Fibroblast of gingiva (primary cell): ENCODE measurements at regions not wholly inside any gene's neighbourhood (a gene's known extent, or its start where the extent isn't known, plus 50 kb on each side); places are given as distances from the start of the nearest gene placed in this dataset.
A peak's percentile ranks its signal among the peaks of the same experiment; 100 is the strongest.

ENCODE experiments used
- DNase-seq: peaks from one replicate; pipeline ENCODE4 v3.0.0-alpha.2; 2011; ENCODE audit warnings: low read depth

DNA sequence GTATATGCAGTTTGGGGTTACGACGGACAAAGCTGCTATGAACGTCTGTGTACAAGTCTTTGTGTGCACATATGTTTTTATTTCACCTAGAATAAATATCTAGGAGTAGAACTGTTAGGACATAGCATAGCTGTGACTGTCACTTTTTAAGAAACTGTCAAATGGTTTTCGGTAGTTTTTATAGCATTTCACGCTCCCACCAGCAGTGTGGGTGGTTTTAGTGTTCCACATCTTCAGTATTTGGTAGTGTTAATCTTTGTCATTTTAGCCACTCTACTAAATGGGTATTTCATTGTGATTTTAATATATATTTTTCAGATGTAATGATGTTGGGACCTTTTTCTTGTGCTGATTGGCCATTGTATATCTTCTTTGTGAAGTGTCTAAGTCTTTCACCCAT is 109.1 kb upstream of the BCAT1 start:
- DNase-seq = no peak

DNA sequence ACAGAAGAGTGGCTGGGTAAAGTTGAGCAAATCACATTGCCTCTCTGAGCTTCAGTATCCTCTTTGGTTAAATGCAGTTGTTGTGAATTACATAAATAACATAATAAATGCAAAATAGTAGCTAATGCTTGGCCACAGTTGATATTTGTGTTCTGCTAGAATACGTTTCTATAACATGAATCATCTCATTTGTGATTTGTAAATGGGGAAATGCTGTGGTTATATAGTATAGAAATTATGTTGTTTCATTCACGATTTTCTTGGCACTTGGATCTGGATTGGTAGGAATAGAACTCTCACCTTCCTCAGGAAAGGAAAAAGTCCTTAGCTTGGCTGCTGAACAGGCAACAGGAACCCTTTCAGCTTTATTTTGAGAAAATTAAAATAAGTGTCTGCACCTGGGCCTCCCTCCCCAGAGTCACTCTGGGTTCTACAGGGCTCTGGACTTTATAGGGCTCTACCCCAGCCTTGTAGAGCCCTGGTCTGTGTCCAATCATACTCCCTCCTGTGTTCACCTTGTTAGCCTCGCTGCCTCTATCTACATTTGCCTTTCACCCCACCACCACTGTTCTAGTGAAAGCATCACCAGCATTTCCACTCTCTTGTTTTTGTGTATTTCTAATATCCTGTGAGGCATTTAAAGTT is 107.7 kb upstream of the BCAT1 start:
- DNase-seq = no peak

DNA sequence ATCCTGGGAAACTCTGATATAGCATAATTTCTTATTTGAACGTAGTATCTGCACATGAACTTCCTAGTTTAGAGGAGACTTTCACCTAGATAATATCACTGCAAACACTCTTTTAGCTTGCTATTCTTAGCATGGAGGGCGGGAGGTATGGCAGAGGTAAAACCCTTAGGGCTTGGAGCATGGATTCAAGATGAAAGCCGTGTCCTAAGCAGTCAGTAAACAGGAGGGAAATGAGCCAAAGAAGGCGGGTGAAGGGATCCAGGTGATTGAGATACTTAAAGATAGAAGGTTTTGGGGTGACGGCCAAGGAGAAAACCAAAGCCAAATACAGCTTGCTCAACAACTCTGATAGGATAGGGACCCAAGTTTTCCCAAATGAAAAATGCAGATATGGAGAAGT is 107.1 kb upstream of the BCAT1 start:
- DNase-seq = no peak

DNA sequence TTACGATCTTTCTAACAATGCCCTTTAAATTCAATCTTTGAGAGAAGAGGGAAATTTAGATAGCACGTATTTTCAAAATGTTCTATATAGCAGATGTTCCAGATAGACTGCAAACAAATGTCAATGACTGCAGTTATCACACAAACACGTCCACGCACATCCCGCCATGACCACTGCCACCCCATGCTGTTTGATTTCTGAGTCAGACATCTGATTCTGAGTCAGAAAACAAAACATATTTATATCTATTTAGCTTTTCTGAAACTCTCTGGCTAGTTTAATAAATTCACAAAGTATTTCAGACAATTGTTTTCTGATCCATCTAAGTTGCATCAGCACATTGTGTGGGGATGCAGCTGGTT is 105.9 kb upstream of the BCAT1 start:
- DNase-seq = no peak

DNA sequence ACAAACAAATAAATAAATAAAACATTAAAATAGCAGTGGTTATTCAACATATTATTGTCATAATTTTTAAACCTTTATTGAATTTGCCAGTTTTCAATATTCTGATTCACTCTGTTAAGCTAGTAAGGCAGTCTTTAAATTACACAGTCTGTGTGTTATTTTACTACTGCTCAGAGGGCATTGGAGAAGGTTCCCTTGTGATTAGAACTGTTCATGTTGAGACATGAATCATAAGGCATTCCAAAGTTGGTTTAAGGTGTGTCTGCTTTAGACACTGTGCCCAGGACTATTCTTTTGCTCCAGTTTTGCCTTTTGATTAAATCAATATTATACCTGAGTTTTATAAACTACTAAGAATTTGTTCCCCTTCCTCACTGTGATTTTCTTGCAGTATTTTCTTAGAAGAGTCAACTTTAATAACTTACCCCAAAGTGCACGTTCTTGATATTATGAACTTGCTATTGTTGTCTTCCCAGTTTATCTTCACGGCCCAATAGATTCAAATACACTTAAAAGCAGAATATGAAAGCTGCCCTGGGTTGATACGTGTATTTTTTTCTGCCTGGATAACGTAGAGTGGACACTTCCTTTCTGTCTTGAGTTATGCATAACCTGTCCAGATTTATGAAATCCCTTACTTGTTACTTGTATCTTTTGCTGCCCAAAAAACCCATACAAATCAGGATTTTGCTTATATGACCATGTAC is 105.3 kb upstream of the BCAT1 start:
- DNase-seq = no peak

DNA sequence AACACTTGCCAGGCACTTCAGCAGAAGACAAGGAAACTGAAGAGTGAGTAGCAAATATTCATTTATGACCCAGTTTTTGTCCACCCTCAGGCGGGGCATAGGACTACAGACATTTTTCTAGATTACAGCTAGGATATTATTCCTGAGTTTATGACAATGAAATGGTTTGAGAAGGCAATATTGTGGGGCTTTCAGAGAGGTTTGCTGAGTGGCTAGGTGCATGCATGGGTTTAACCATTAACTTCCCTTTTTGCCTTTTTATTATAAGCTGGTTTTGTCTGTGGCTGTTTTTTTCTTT is 104.0 kb upstream of the BCAT1 start:
- DNase-seq = no peak

DNA sequence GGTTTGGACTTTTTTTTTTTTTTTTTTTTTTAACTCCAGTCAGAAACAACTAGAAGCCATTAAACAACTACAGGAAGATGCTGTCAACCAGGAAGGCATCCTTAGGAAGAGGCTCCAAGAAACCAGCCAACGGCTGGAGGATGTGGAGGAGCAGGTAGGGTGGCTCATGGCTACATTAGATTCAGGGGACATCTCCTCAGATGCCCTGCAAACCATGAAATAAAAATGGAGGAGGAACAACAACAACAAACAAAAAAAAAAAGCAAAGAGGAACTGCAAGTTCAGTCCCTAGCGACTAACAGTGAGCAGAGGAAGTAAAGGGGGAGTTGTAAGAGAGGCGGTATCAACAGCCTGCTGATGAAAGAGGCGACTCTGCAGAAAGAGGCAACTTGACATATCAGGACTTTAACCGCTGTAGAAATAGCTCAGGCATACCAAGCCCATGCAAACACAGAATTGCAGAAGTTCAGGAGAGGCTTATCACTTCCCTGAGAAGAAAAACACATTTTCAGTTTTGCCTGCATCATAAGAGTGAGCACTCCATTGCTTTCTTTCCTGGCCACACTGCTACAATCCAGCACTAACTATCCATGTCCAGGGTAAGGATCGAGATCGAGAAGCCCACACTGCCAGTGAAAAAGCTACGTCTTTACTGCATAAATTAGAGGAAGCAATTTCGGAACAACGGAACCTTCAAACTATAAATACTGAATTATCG is 103.5 kb upstream of the BCAT1 start:
- DNase-seq = no peak

DNA sequence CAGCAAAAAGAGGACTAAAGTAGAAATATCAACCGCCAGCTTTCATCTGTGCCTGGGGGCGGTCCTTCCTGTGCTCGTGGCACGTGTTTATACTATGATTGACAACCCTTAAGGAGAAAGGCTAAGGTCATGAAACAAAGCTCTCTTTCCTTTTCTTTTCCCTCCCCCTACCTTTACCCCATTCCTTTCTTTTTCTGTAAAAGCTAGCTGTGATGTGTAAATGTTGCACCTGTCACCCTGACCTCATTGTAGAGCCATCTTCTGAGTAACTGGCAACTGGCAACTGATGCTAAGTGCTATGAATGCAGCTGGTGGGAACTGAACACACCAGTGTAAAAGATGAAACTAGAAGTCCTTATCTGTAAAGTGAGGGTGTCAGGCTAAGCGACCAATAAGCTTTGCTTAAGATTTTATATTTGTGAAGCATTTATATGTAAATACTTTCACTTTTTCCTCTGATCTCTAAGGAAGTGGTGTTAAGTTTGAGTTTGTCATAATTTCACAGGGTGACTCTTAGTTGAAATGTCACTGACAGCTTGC is 102.8 kb upstream of the BCAT1 start:
- no peak for DNase-seq

DNA sequence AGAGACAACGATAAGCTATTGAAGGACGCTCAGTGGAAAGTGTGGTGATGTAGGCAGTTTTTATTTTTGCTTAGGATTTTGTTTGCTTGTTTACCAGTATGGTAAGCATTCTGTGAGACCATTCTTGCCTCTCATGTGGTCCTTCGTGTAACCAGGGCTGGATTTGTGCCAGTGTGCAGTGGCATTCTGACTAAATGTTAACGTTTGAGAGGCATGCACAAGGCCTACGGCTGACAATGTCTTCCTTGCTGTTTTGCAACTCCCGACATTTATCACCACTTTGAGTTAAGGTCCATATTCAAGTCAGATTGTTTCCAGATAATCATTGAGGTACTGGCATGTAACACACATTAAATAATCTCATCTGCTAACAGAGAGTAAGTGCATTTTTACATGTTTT is 102.3 kb upstream of the BCAT1 start:
- DNase-seq = no peak

DNA sequence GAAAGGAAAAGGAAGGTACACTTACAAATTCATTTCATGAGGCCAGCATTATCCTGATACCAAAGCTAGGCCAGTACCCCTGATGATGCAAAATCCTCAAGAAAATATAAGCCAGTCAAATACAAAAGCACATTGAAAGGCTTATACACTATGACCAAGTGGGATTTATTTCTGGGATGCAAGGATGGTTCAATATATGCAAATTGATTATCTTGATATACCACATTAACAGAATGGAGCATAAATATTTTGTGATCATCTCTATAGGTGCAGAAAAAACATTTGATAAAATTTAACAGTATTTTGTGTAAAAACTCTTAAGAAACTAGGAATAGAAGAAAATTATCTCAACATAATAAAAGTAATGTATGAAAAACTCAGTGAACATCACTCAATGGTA is 97.0 kb upstream of the BCAT1 start:
- DNase-seq = no peak

DNA sequence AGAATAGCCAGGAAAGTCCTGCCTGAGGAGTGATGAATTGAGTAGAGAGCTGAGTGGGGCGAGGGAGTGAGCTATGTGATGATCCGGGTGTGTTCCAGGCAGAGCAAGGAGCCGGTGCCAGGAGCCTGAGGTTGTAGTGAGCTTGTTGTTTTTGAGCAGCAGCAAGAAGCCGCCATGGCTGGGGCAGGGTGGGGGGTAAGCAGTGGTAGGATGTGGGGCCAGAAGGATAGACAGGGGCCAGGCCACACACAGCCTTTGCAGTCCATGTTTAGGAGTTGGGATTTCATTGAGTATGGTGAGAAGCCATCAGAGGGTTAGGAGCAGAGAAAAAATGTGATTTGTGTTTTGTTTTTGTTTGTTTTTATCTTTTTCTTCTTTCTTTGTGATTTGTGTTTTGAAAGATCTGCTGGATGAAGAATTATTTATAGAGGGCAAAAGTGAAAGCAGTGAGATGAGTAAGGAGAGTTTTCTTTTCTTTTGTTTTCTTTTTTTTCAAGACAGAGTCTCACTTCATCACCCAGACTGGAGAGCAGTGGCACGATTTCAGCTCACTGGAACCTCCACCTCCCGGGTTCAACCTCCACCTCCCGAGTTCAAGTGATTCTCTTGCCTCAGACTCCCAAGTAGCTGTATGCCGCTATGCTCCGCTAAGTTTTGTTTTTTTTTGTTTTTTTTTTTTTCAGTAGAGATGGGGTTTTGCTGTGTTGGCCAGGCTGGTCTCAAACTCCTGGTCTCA is 92.3 kb upstream of the BCAT1 start:
- DNase-seq = no peak

DNA sequence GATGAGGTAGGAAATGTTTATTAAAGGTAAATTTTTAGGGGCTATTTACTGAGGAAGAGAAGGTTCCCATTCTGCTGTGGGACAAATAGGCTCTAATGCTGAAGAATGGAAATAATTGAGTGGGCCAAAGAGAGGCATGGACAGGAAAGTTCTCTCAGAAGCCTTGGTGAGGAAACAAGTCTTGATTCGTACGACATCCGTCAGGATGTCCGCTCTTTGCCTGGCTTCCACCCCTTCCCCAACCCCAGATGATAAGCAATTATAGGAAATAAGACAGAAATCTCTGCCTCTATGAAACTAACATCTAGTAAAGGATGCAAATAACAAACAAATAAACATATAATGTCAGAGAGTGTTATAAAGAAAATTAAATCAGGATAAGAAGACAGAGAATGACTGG is 91.7 kb upstream of the BCAT1 start:
- DNase-seq = no peak

DNA sequence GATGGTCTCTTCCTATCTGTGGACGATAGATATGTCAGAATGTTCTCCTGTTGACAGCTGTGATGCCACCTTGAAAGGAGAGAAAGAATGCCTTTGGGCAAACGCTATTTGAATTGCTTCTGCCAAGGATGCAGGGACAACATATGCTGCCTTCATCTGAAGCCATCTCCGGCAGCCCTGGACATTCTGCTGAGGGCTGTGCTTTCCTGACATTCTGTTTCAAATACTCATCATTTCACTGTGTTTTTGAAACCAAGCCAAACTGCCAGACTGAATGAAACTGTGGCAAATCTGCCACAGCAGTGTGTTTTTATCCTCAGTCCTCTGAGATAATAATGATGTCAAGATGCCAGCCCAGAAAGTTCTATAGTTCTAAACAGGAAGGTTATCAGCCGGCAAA is 85.8 kb upstream of the BCAT1 start:
- no peak for DNase-seq

DNA sequence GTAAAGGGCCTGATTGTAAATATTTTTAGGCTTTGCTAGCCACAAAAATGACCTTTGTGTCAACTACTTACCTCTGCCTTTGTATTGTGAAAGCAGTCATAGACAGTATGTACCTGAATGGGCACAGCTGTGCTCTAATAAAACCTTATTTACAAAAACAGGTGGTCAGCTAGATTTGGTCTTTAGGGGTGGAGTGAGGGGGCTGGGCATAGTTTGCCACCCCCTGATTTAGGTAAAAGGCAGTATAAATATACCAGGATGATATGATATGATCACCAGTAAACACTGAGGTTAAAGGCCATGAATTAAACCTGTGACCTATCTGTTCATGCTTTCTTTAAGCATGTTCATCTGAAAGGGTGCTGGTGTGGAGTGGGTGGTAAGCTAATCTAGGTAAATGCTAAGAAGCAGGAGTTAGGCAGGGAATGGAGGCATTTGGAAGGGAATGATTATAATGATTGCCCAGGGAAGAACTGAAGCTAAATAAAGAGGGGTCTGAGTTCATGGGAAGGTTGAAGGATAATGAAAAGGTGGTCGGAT is 77.1 kb upstream of the BCAT1 start:
- DNase-seq = no peak

DNA sequence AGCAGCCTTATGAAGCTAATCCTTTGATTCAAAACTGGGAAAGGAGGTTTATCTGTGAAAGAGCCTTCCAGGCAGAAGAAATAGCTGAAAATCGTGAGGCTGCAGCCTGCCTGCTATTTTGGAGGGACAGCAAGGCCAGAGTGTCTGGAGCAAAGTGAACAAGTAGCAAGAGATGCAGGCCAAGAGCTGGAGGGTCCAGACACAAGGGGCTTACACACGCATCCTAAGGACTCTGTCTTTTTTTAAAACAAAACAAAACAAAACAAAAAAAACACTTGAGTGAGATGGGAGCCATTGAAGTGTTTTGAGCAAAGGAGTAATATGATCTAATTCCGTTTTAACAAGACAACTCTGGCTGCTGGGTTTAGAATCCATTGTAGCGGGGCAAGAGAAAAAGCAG is 76.4 kb upstream of the BCAT1 start:
- DNase-seq = no peak

DNA sequence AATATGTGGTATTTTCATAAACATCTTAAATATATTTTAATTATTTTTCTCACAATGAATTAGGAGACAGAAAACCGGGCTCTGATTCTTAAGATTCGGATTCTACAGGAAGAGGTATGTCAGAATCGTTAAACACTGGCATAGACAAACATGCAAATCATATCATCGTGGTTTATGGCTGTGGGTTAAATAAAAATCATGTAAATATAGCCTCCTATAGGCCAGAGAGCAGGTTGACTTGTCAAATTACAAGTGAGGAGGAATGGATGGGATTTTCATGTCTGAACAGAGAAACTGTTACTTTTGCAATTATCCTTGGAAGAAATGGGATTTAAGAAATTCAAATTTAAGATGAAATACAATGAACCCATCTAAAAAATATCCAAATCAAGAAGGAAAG is 74.9 kb upstream of the BCAT1 start:
- DNase-seq = no peak

DNA sequence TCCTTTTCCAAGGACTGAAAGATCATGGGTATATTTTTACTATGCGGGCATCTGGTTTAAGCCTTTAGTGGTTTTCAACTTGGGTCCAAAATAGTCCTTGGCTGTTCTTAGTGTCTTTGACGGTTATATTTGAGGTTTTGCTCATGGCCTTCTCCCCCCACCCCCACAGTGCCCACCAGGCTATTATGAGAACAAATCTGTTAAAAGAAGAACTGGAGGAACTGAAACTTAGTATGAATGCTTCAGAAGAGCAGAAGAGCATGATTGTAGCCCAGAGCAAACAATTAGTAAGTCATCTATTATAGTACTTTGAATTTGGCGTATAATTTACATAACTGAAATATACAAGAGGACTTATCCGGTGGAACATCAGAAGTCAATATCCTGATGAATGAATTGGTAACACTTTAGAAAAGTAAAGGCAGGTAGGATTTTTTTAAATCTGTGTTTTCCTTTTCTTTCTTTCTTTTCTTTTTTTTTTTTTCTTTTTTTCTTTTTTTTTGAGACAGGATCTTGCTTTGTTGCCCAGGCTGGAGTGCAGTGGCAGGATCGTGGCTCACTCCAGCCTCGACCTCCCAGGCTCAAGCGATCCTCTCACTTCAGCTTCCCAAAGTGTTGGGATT is 71.8 kb upstream of the BCAT1 start:
- DNase-seq = no peak

DNA sequence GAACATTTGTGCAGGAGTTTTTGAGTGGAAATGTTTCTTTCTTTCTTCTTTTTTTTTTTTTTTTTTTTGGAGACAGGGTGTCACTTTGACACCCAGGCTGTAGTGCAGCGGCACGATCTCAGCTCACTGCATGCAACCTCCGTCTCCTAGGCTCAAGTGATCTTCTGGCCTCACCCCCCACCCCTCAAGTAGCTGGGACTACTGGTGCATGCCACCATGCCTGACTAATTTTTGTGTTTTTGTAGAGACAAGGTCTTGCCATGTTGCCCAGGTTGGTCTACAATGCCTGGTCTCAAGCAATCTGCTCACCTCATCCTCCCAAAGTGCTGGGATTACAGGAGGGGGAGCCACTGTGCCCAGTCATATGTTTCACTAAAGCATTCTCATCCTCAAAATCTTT is 69.2 kb upstream of the BCAT1 start:
- no peak for DNase-seq

DNA sequence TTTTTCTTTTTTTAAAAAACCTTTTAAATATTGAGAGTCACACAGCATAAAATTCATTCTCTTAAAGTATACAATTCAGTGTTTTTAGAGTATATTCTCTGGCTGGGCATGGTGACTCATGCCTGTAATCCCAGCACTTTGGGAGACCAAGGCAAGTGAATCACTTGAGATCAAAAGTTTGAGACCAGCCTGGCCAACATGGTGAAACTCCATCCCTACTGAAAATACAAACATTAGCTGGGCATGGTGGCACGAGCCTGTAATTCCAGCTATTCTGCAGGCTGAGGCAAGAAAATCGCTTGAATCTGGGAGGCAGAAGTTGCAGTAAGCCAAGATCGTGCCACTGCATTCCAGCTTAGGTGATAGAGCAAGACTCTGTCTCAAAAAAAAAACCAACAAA is 68.4 kb upstream of the BCAT1 start:
- DNase-seq = peak; percentile 69

DNA sequence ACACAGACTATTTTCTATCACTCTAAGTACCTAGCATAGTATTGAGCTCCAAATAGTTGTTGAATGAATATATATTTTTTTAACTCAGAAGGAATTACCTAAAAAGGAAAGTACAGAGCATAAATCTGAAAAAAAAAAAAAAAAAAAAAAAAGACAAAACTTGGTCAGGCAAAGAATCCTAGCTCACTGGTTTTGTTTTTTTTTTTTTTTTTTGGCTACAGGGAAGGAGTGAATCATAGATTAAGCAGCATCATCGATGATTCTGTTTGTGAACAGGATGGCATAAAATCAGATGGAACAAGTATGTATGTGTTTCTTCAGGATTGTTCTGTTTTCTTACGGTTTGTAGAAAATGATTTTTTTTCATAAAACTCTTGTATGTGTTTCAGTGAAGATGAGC is 66.1 kb upstream of the BCAT1 start:
- no peak for DNase-seq

DNA sequence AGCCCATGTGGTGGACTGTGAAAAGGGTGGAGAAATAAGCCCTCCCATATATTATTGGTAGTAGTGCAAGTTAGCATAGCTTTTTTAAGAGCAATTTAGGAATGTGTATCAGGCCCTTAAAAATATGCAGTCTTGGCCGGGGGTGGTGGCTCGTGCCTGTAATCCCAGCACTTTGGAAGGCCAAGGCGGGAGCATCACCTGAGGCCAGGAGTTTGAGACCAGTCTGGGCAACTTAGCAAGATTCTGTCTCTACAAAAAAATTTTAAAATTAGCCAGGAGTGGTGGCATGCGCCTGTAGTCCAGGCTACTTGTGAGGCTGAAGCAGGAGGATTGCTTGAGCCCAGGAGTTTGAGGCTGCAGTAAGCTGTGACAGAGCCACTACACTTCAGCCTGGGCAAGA is 64.2 kb upstream of the BCAT1 start:
- DNase-seq = no peak

DNA sequence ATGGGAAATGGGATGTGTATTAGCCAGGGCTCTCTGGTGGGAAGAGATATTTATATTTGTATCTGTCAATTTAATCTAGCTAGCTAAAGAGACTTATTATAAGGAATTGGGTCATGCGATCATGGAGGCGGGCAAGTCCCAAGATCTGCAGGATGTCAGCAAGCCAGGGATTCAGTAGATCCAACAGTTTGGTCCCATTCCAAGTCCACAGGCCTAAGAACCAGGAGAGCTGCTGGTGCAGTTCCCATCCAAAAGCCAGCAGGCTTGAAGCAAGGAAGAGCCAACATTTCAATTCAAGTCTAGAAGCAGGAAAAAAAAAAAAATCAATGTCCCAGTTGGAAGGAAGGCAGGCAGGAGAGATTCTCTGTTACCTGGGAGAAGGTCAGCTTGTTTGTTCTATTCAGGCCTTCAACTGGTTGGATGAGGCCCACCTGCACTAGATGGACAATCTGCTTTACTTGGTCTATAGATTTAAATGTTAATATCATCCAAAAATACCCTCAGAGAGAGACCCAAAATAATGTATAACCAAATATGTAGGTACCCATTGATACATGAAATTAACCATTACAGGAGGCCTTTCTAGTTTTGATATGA is 60.7 kb upstream of the BCAT1 start:
- no peak for DNase-seq
